ENCODE measurements at regions not wholly inside any gene's neighbourhood (a gene's known extent, or its start where the extent isn't known, plus 50 kb on each side); places are given as distances from the start of the nearest gene placed in this dataset.

GRCh38 chr1:194919146-194919545 is 1689.1 kb downstream of the KCNT2 start (continued):
- TF ChIP-seq POLR2AphosphoS2 (IDR thresholded peaks at IDR 0.05; ENCODE audit: low read length), result no peak
- TF ChIP-seq TCF15 (CRISPR knock-in tag; IDR thresholded peaks at IDR 0.05), result no peak
- TF ChIP-seq NR2C1 (IDR thresholded peaks at IDR 0.05), result no peak
- TF ChIP-seq NR2C1 (tag; IDR thresholded peaks at IDR 0.05), result peak; percentile 35; the same call in 1 of the 2 replicates
- no peak for TF ChIP-seq ZNF197 (CRISPR knock-in tag; IDR thresholded peaks at IDR 0.05; ENCODE audit: low read depth)
- TF ChIP-seq GTF2B (IDR thresholded peaks at IDR 0.05; ENCODE audit: extremely low read depth, insufficient read length), result no peak
- no peak for TF ChIP-seq TRIM25 (IDR thresholded peaks at IDR 0.05; ENCODE audit: borderline replicate concordance)
- 0 out of 2 replicates have a peak, but pooled peaks have one; percentile 44 for TF ChIP-seq ZNF766 (CRISPR knock-in tag; conservative IDR thresholded peaks at IDR 0.05)
- TF ChIP-seq ZKSCAN3 (CRISPR knock-in tag; IDR thresholded peaks at IDR 0.05), result no peak
- TF ChIP-seq ZSCAN32 (CRISPR knock-in tag; IDR thresholded peaks at IDR 0.05), result peak; percentile 89
- TF ChIP-seq L3MBTL2 (IDR thresholded peaks at IDR 0.05), result 0 out of 2 replicates have a peak, but pooled peaks have one; percentile 22
- no peak for TF ChIP-seq CREB3L1 (IDR thresholded peaks at IDR 0.05; ENCODE audit: borderline replicate concordance, low read depth)
- no peak for TF ChIP-seq TFAM (CRISPR knock-in tag; conservative IDR thresholded peaks at IDR 0.05)
- TF ChIP-seq RBFOX2 (IDR thresholded peaks at IDR 0.05; ENCODE audit: low read depth, low read length), result no peak; the same call in 1 of the 2 replicates
- TF ChIP-seq TOE1 (IDR thresholded peaks at IDR 0.05; ENCODE audit: borderline replicate concordance), result no peak
- no peak for TF ChIP-seq TOE1 (CRISPR knock-in tag; IDR thresholded peaks at IDR 0.05; ENCODE audit: borderline replicate concordance, low read depth)
- TF ChIP-seq LARP7 (IDR thresholded peaks at IDR 0.05), result no peak
- peak; percentile 88 for TF ChIP-seq CEBPG (CRISPR knock-in tag; IDR thresholded peaks at IDR 0.05)
- peak; percentile 75 to 93 for TF ChIP-seq CEBPG (tag; conservative IDR thresholded peaks at IDR 0.05 in 1 of 2, IDR thresholded peaks at IDR 0.05 in 1 of 2)
- TF ChIP-seq RFX5 (IDR thresholded peaks at IDR 0.05; ENCODE audit: low read depth, low read length), result no peak
- TF ChIP-seq SMAD4 (CRISPR knock-in tag; conservative IDR thresholded peaks at IDR 0.05), result 0 out of 2 replicates have a peak, but pooled peaks have one; percentile 25
- no peak for TF ChIP-seq KLF10 (CRISPR knock-in tag; IDR thresholded peaks at IDR 0.05)
- TF ChIP-seq FOXA3 (CRISPR knock-in tag; conservative IDR thresholded peaks at IDR 0.05 in 1 of 2, IDR thresholded peaks at IDR 0.05 in 1 of 2), result no peak
- no peak for TF ChIP-seq SAFB2 (IDR thresholded peaks at IDR 0.05; ENCODE audit: borderline replicate concordance, low read depth, low read length, severe bottlenecking)
- TF ChIP-seq ZNF239 (CRISPR knock-in tag; IDR thresholded peaks at IDR 0.05), result peak; percentile 13; the same call in 1 of the 2 replicates
- TF ChIP-seq NR2F6 (CRISPR knock-in tag; IDR thresholded peaks at IDR 0.05), result no peak
- TF ChIP-seq FOXA1 (IDR thresholded peaks at IDR 0.05; ENCODE audit: borderline replicate concordance), result no peak
- TF ChIP-seq ZNF589 (CRISPR knock-in tag; IDR thresholded peaks at IDR 0.05; ENCODE audit: low read depth), result peak; percentile 61; the same call in 1 of the 2 replicates

Data from K562 (cell line).